Mucosa of rectum (tissue), 2 donors: ENCODE measurements at regions not wholly inside any gene's neighbourhood (a gene's known extent, or its start where the extent isn't known, plus 50 kb on each side); places are given as distances from the start of the nearest gene placed in this dataset.

Source experiments
- H3K27ac ChIP-seq, 2 donors: one replicate each; pipeline ENCODE4 v1.7.0; 2013; ENCODE audit warnings: inconsistent platforms in 2 of 2, low read depth in 2 of 2, low read length in 2 of 2
- H3K27me3 ChIP-seq, 2 donors: one replicate each; pipeline ENCODE4 v1.7.0; 2013; ENCODE audit warnings: low read length in 2 of 2; ENCODE audit not compliant: control insufficient read depth in 2 of 2, insufficient read depth in 2 of 2
- H3K36me3 ChIP-seq, 2 donors: one replicate each; pipeline ENCODE4 v1.7.0; 2013; ENCODE audit warnings: low read length in 2 of 2; ENCODE audit not compliant: control insufficient read depth in 2 of 2, insufficient read depth in 2 of 2
- H3K4me1 ChIP-seq, 2 donors: one replicate each; pipeline ENCODE4 v1.7.0; 2013; ENCODE audit warnings: low read length in 2 of 2, mild to moderate bottlenecking in 1 of 2; ENCODE audit not compliant: control insufficient read depth in 2 of 2, insufficient read depth in 2 of 2
- H3K4me3 ChIP-seq, 2 donors: one replicate each; pipeline ENCODE4 v1.7.0; 2013; ENCODE audit warnings: low read length in 2 of 2
- H3K9ac ChIP-seq, 2 donors: one replicate each; pipeline ENCODE4 v1.7.0; 2013; ENCODE audit warnings: low read length in 2 of 2, low read depth in 1 of 2, mild to moderate bottlenecking in 1 of 2
- H3K9me3 ChIP-seq, 2 donors: one replicate each; pipeline ENCODE4 v1.7.0; 2013; ENCODE audit warnings: low read length in 2 of 2; ENCODE audit not compliant: control insufficient read depth in 2 of 2
- donor health status: healthy.
- donor health status: Normal muscosa, but diverticular disease.

- H3K4me3 ChIP-seq: no peak overlapping the region
- H3K9ac ChIP-seq: no peak overlapping the region
- H3K9me3 ChIP-seq: no peaks in the 10 kb centered on the region
- no peaks in the 10 kb centered on the region for H3K36me3 ChIP-seq
- no peaks in the 10 kb centered on the region for H3K27me3 ChIP-seq
- no peak overlapping the region for H3K27ac ChIP-seq
- H3K4me1 ChIP-seq: no peaks in the 10 kb centered on the region
Observed at GRCh38 chr2:95539290-95539689, 52.5 kb upstream of the TRIM43 start.

- H3K27ac ChIP-seq: peak overlapping the region in 1 of 2 donors; percentile 27
- H3K36me3 ChIP-seq: no peaks in the 10 kb centered on the region
- no peak overlapping the region for H3K4me3 ChIP-seq
- H3K27me3 ChIP-seq: no peaks in the 10 kb centered on the region
- H3K9ac ChIP-seq: no peak overlapping the region
- H3K4me1 ChIP-seq: no peaks in the 10 kb centered on the region
- H3K9me3 ChIP-seq: no peaks in the 10 kb centered on the region
Observed at GRCh38 chr2:95539836-95540235, 52.0 kb upstream of the TRIM43 start.
